ENCODE measurements at regions not wholly inside any gene's neighbourhood (a gene's known extent, or its start where the extent isn't known, plus 50 kb on each side); places are given as distances from the start of the nearest gene placed in this dataset.
"Not testable (repeated sequence)": the region's sequence is repeated elsewhere in the genome, so short reads cannot be mapped to it uniquely, and the experiment has no call there.

- DNase-seq (ENCODE audit: low spot score) (no peak), ATAC-seq (no peak)
These were observed 953.5 kb upstream of the MDGA2 start for GRCh38 chr14:48628870-48629269.

DNA sequence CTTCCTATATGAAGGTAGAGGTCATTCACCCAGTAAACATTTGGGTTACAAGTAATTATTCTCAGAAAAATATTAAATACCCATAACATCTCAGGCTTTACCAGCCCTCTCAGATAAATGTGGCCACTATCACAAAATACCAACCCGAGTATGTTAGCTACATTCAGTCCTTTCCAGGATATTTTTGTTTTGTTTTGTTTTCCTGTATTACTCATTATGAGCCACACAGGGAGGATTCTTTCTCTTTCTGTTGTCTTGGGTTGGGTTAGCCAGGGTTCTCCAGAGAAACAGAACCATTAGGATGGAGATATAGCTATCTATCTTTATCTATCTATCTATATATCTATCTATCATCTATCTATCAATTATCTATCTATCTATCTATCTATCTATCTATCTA, 947.6 kb upstream of the MDGA2 start:
- no peak for DNase-seq (ENCODE audit: low spot score)
- no peak for ATAC-seq

- DNase-seq (ENCODE audit: low spot score) = no peak
- no peak for ATAC-seq
These were observed 942.7 kb upstream of the MDGA2 start for GRCh38 chr14:48618057-48618456.

DNA sequence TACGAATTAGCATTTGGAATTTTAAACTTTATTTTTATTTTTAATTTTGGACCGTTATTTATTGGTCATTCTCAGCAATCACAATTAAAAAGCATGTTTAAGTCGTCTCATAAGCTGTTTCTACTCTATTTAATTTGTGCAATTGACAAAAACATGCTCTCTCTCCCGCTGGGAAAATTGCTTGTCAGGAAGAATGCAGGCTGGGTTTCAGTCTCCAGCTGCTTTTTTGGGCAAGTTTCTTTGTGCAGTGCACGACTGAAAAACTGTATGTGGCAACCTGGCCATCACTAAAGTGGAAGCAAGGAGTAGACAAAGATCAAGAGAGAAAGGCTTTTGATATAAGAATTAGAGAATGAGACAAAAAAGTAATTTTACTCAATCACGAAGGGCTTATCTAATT, 941.5 kb upstream of the MDGA2 start:
- DNase-seq (ENCODE audit: low spot score) (no peak), ATAC-seq (no peak)

GRCh38 chr14:48615618-48616017, 940.2 kb upstream of the MDGA2 start:
- ATAC-seq = no peak
- DNase-seq (ENCODE audit: low spot score) = no peak

GRCh38 chr14:48614003-48614402, 938.6 kb upstream of the MDGA2 start:
- DNase-seq (ENCODE audit: low spot score) = no peak
- ATAC-seq = no peak

- not testable (repeated sequence) for DNase-seq (ENCODE audit: low spot score); ATAC-seq
These were observed 931.6 kb upstream of the MDGA2 start for GRCh38 chr14:48606960-48607359.

GRCh38 chr14:48598458-48598857, 923.1 kb upstream of the MDGA2 start:
- DNase-seq (ENCODE audit: low spot score) = no peak
- ATAC-seq = no peak

DNA sequence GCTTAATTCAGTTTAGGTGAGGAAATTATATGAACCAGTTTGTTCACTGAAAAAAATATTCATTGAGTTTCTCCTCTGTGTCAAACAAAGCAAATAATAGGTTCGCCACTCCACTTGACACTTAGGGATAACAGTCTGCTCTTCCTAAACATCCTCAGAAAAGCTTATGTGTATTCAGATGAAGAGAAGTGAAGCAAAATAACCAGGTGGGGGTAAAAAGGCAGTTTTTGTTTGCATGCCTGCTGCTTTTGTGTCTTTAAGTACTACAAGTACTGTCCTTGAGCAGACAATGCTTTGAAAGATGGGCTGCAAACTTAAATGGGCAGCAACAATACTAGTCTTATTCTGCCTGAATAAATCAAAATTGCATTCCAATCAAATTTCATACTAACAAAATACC, 910.7 kb upstream of the MDGA2 start:
- ATAC-seq = no peak
- DNase-seq (ENCODE audit: low spot score) = no peak

GRCh38 chr14:48584031-48584430, 908.6 kb upstream of the MDGA2 start:
- no peak for ATAC-seq

DNA sequence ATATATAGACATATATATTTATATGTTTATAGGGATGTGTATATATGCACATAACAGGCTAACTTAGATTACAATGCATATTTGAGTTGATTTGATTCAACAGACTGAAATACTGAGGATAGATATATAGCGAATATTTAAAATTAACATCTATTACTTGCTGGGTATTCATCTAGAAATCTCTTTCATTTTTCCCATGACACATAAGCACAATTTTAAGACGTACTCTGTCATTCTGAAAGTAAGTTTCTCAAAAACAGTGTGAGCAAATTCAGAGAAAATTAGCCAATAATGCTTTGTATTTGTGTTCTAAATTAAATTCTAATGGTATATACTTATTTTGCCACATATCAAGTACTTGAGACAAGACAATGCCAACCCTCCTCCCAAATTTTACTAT, 907.5 kb upstream of the MDGA2 start:
- no peak for DNase-seq (ENCODE audit: low spot score)
- ATAC-seq = no peak

More at GRCh38 chr14:48584031-48584430, 908.6 kb upstream of the MDGA2 start:
- no peak for DNase-seq (ENCODE audit: low spot score)

DNA sequence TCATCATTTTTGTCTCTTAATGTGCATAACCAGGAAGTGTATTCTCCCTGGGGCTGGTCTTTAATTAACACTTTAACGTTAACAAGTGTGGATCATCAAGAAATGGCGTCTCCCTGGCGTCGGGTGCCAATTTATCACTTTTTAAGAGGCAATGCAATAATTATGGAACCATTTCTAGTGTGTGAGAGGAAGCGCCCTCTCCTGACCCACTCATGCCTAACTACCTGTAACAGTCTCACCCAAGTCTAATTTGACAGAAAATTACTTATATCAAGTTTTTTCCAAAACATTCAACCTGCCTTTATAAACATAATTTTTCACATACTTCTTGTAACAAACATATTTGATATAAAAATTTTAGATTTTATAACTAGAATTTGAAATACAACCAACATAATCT, 905.3 kb upstream of the MDGA2 start:
- DNase-seq (ENCODE audit: low spot score) = no peak
- ATAC-seq = no peak

DNA sequence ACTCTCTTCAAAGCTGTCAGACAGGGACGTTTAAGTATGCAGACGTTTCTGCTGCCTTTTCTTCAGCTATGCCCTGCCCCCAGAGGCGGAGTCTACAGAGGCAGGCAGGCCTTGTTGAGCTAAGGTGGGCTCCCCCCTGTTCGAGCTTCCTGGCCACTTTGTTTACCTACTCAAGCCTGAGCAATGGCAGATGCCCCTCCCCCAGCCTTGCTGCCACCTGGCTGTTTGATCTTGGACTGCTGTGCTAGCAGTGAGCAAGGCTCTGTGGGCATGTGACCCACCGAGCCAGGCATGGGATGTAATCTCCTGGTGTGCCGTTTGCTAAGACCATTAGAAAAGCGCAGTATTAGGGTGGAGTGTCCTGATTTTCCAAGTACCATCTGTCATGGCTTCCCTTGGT, 900.4 kb upstream of the MDGA2 start:
- no peak for ATAC-seq
- DNase-seq (ENCODE audit: low spot score) = no peak

- ATAC-seq = no peak
- DNase-seq (ENCODE audit: low spot score) = no peak
These were observed 893.3 kb upstream of the MDGA2 start for GRCh38 chr14:48568688-48569087.

GRCh38 chr14:48568252-48568651, 892.8 kb upstream of the MDGA2 start:
- DNase-seq (ENCODE audit: low spot score) (no peak), ATAC-seq (no peak)

DNA sequence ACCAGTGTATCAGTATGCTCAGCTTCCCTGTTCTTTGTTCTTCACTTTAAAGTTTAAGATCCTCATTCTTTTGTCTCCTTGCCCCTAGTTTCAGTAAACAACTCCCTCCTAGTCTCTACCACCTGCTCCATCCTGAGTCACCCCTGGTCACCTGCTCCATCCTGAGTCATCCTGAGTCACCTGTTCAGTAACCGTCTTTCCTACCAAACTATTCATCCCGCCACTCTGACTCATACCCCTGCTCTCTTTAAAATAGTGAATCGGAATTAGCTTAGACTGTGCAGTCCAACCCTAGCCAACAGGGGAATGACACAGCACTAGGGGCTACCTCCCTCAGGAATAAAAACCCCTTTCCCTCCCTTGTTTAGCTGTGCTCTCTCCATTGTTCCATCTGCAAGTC, 888.1 kb upstream of the MDGA2 start:
- DNase-seq (ENCODE audit: low spot score) (no peak), ATAC-seq (no peak)

DNA sequence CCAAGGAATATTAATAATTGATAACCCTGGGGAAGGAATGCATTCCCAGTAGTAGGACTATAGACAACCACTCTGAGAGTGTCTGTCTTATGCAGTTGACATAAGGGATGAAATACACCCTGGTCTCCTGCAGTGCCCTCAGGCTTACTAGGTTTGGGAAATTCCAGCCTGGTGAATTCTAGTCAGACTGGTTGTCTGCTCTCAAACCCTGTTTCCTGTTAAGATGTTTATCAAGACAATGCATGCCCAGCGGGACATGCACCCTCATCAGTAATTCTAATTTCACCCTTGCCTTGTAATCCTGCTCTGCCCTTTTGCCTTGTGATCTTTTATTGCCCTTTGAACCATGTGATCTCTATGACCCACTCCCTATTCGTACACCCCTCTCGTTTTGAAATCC, 886.0 kb upstream of the MDGA2 start:
- not testable (repeated sequence) for ATAC-seq; DNase-seq (ENCODE audit: low spot score)

DNA sequence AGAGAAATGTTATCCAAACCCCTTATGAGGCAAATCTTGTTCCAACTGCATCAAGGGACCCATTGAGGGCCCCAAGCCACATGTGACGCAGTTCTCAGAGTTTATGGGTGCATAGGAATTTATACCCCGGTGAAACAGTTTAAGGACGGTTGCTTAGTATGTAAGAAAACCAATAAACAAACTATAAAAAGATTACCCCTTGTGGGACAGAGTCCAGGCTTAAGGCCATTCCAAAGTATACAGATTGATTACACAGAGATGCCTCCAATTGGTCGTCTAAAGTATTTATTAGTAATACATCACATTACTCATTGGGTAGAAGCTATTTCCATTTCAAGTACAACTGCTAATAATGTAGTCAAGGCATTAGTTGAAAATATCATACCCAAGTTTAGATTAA, 885.0 kb upstream of the MDGA2 start:
- ATAC-seq (no peak), DNase-seq (ENCODE audit: low spot score) (no peak)

- ATAC-seq (no peak), DNase-seq (ENCODE audit: low spot score) (no peak)
These were observed 878.0 kb upstream of the MDGA2 start for GRCh38 chr14:48553443-48553842.

- DNase-seq (ENCODE audit: low spot score) = no peak
These were observed 871.6 kb upstream of the MDGA2 start for GRCh38 chr14:48546996-48547395.

DNA sequence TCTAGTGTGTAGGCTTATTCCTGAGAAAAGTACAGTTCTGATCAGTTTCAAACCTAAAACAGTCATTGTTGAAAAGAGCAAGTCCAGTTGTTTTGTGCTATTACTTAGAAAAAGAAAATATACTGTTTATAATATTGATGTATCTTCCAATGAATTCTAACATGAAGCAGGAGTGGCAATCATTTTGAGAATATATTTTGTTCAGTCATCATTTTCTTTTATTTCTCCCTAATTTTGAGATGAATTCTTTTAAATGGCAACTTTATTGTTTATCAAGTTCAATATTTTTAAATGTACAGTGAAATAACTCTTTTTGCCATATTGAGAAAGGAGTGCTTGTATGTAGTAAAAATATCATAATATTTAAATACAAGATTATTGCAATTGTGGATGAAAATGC, 862.2 kb upstream of the MDGA2 start:
- ATAC-seq = no peak
- no peak for DNase-seq (ENCODE audit: low spot score)

More at GRCh38 chr14:48546996-48547395, 871.6 kb upstream of the MDGA2 start:
- ATAC-seq = no peak

DNA sequence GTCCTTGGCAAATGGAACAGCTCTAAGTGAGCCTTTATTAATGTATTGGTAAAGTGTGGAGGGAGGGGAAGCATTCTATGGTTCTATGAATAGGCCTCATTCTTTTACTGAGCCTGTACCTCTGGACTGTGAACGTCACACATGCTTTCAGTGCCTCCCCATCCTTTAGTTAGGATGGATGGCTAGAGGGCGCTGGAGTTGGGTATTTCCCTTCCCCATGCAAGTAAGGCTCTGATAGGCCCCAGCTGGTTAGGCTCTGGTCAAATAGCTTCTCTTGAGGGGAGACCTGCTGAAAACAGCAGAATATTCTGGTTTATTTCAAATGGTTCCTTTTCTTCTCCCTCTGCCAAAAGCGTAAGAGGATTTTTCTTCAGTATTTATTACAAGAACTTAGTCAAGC, 860.9 kb upstream of the MDGA2 start:
- ATAC-seq (no peak), DNase-seq (ENCODE audit: low spot score) (no peak)

GRCh38 chr14:48527832-48528231, 852.4 kb upstream of the MDGA2 start:
- ATAC-seq (no peak), DNase-seq (ENCODE audit: low spot score) (no peak)

GRCh38 chr14:48526307-48526706, 850.9 kb upstream of the MDGA2 start:
- ATAC-seq (no peak), DNase-seq (ENCODE audit: low spot score) (no peak)
